IPS-NIHi7 (cell line): ENCODE measurements at regions not wholly inside any gene's neighbourhood (a gene's known extent, or its start where the extent isn't known, plus 50 kb on each side); places are given as distances from the start of the nearest gene placed in this dataset.
"Not testable (repeated sequence)": the region's sequence is repeated elsewhere in the genome, so short reads cannot be mapped to it uniquely, and the experiment has no call there.

Source experiments
- DNase-seq: peaks from one replicate; pipeline ENCODE4 v3.0.0; 2012; ENCODE audit warnings: mixed read lengths; ENCODE audit errors: extremely low spot score

GRCh38 chr18:961644-962355 is 57.1 kb downstream of the ADCYAP1 start:
- DNase-seq: peak; percentile 53

GRCh38 chr18:963276-963675 is 58.6 kb downstream of the ADCYAP1 start:
- DNase-seq: no peak

- no peak for DNase-seq
These were observed 61.5 kb downstream of the ADCYAP1 start for GRCh38 chr18:965921-966758.

GRCh38 chr18:966759-967576 is 62.3 kb downstream of the ADCYAP1 start:
- DNase-seq: no peak

- DNase-seq: not testable (repeated sequence)
These were observed 64.2 kb downstream of the ADCYAP1 start for GRCh38 chr18:968910-969309.

GRCh38 chr18:969311-969710 is 64.6 kb downstream of the ADCYAP1 start:
- not testable (repeated sequence) for DNase-seq

GRCh38 chr18:974606-975005 is 69.9 kb downstream of the ADCYAP1 start:
- DNase-seq: not testable (repeated sequence)

- DNase-seq: not testable (repeated sequence)
These were observed 71.9 kb downstream of the ADCYAP1 start for GRCh38 chr18:976393-977128.

GRCh38 chr18:977327-977726 is 72.7 kb downstream of the ADCYAP1 start:
- not testable (repeated sequence) for DNase-seq

- not testable (repeated sequence) for DNase-seq
These were observed 73.1 kb downstream of the ADCYAP1 start for GRCh38 chr18:977732-978131.

- no peak for DNase-seq
These were observed 75.9 kb downstream of the ADCYAP1 start for GRCh38 chr18:980586-980985.

- DNase-seq: no peak
These were observed 79.3 kb downstream of the ADCYAP1 start for GRCh38 chr18:984004-984403.

GRCh38 chr18:985212-985661 is 80.6 kb downstream of the ADCYAP1 start:
- peak; percentile 42 for DNase-seq

- DNase-seq: peak; percentile 29
These were observed 81.4 kb downstream of the ADCYAP1 start for GRCh38 chr18:986051-986450.

- no peak for DNase-seq
These were observed 81.9 kb downstream of the ADCYAP1 start for GRCh38 chr18:986552-986951.

- no peak for DNase-seq
These were observed 82.9 kb downstream of the ADCYAP1 start for GRCh38 chr18:987325-988186.

GRCh38 chr18:989425-989824 is 84.8 kb downstream of the ADCYAP1 start:
- no peak for DNase-seq

- no peak for DNase-seq
These were observed 85.5 kb downstream of the ADCYAP1 start for GRCh38 chr18:990197-990596.

- no peak for DNase-seq
These were observed 86.8 kb downstream of the ADCYAP1 start for GRCh38 chr18:991441-991840.

- DNase-seq: no peak
These were observed 88.9 kb downstream of the ADCYAP1 start for GRCh38 chr18:993560-993959.
